ES-I3 (cell line): ENCODE measurements at regions not wholly inside any gene's neighbourhood (a gene's known extent, or its start where the extent isn't known, plus 50 kb on each side); places are given as distances from the start of the nearest gene placed in this dataset.

Source experiments
- H3K36me3 ChIP-seq: 2 replicates; pipeline ENCODE4 v1.6.1; 2013; ENCODE audit warnings: mild to moderate bottlenecking, low read length, control low read depth, moderate library complexity; ENCODE audit not compliant: insufficient read depth
- H3K4me1 ChIP-seq: 2 replicates; pipeline ENCODE4 v1.6.1; 2013; ENCODE audit warnings: mild to moderate bottlenecking, control low read depth, low read length; ENCODE audit not compliant: insufficient read depth
- H3K9ac ChIP-seq: 2 replicates; pipeline ENCODE4 v1.6.1; 2013; ENCODE audit warnings: low read depth, mild to moderate bottlenecking, low read length, moderate library complexity
- H3K9me3 ChIP-seq: 2 replicates; pipeline ENCODE4 v1.6.1; 2013; ENCODE audit warnings: mild to moderate bottlenecking, low read length, moderate library complexity; ENCODE audit not compliant: control insufficient read depth, insufficient read depth

GRCh38 chr2:15772681-15773080 lies 167.7 kb upstream of the MYCN start:
- H3K36me3 ChIP-seq: no peaks in the 10 kb centered on the region
- H3K9me3 ChIP-seq: no peaks in the 10 kb centered on the region
- H3K4me1 ChIP-seq: no peaks in the 10 kb centered on the region
- H3K9ac ChIP-seq: no peak overlapping the region

GRCh38 chr2:15773204-15773603 lies 167.1 kb upstream of the MYCN start:
- no peak overlapping the region for H3K9ac ChIP-seq
- H3K36me3 ChIP-seq: no peaks in the 10 kb centered on the region
- H3K9me3 ChIP-seq: no peaks in the 10 kb centered on the region
- H3K4me1 ChIP-seq: no peaks in the 10 kb centered on the region

GRCh38 chr2:15773846-15774245 lies 166.5 kb upstream of the MYCN start:
- no peaks in the 10 kb centered on the region for H3K4me1 ChIP-seq
- no peaks in the 10 kb centered on the region for H3K36me3 ChIP-seq
- H3K9me3 ChIP-seq: no peaks in the 10 kb centered on the region
- H3K9ac ChIP-seq: no peak overlapping the region

GRCh38 chr2:15775753-15776628 lies 164.4 kb upstream of the MYCN start:
- H3K9ac ChIP-seq: no peak overlapping the region
- H3K36me3 ChIP-seq: no peaks in the 10 kb centered on the region
- no peaks in the 10 kb centered on the region for H3K9me3 ChIP-seq
- H3K4me1 ChIP-seq: no peaks in the 10 kb centered on the region

- H3K4me1 ChIP-seq: no peaks in the 10 kb centered on the region
- H3K9me3 ChIP-seq: no peaks in the 10 kb centered on the region
- H3K36me3 ChIP-seq: no peaks in the 10 kb centered on the region
- no peak overlapping the region for H3K9ac ChIP-seq
Observed at GRCh38 chr2:15776629-15776919, 163.8 kb upstream of the MYCN start.

GRCh38 chr2:15776992-15777702 lies 163.2 kb upstream of the MYCN start:
- no peaks in the 10 kb centered on the region for H3K36me3 ChIP-seq
- H3K9me3 ChIP-seq: no peaks in the 10 kb centered on the region
- no peaks in the 10 kb centered on the region for H3K4me1 ChIP-seq
- no peak overlapping the region for H3K9ac ChIP-seq

GRCh38 chr2:15777795-15778371 lies 162.5 kb upstream of the MYCN start:
- Histone ChIP-seq H3K9ac (no peak overlapping the region), H3K9me3 (no peaks in the 10 kb centered on the region), H3K36me3 (no peaks in the 10 kb centered on the region), H3K4me1 (no peaks in the 10 kb centered on the region)

- Histone ChIP-seq H3K9ac (no peak overlapping the region), H3K36me3 (no peaks in the 10 kb centered on the region), H3K4me1 (no peaks in the 10 kb centered on the region), H3K9me3 (no peaks in the 10 kb centered on the region)
Observed at GRCh38 chr2:15778529-15779219, 161.7 kb upstream of the MYCN start.

GRCh38 chr2:15779381-15780041 lies 160.8 kb upstream of the MYCN start:
- Histone ChIP-seq H3K9ac (no peak overlapping the region), H3K4me1 (no peaks in the 10 kb centered on the region)

GRCh38 chr2:15780234-15780633 lies 160.1 kb upstream of the MYCN start:
- H3K36me3 ChIP-seq: no peaks in the 10 kb centered on the region
- H3K4me1 ChIP-seq: no peaks in the 10 kb centered on the region
- H3K9ac ChIP-seq: no peak overlapping the region
- H3K9me3 ChIP-seq: no peaks in the 10 kb centered on the region

More at GRCh38 chr2:15779381-15780041, 160.8 kb upstream of the MYCN start:
- H3K9me3 ChIP-seq: no peaks in the 10 kb centered on the region
- H3K36me3 ChIP-seq: no peaks in the 10 kb centered on the region

- no peaks in the 10 kb centered on the region for H3K4me1 ChIP-seq
- H3K9ac ChIP-seq: no peak overlapping the region
- H3K9me3 ChIP-seq: no peaks in the 10 kb centered on the region
- H3K36me3 ChIP-seq: no peaks in the 10 kb centered on the region
Observed at GRCh38 chr2:15780912-15781574, 159.3 kb upstream of the MYCN start.

- Histone ChIP-seq H3K9me3 (no peaks in the 10 kb centered on the region), H3K9ac (no peak overlapping the region), H3K4me1 (no peaks in the 10 kb centered on the region), H3K36me3 (no peaks in the 10 kb centered on the region)
Observed at GRCh38 chr2:15782009-15782751, 158.2 kb upstream of the MYCN start.

- Histone ChIP-seq H3K9me3 (no peaks in the 10 kb centered on the region), H3K36me3 (no peaks in the 10 kb centered on the region), H3K4me1 (no peaks in the 10 kb centered on the region), H3K9ac (no peak overlapping the region)
Observed at GRCh38 chr2:15782769-15783294, 157.5 kb upstream of the MYCN start.
